Esophagus mucosa (tissue), 1 donor: ENCODE measurements at regions not wholly inside any gene's neighbourhood (a gene's known extent, or its start where the extent isn't known, plus 50 kb on each side); places are given as distances from the start of the nearest gene placed in this dataset.

Source experiments
- ATAC-seq: fragments of 200-7000 bp; cut with Tn5 transposase; one replicate; pipeline ENCODE4 v1.9.1; 2020
- donor health status: DM: yes; HTN: yes; CAD: no.

DNA sequence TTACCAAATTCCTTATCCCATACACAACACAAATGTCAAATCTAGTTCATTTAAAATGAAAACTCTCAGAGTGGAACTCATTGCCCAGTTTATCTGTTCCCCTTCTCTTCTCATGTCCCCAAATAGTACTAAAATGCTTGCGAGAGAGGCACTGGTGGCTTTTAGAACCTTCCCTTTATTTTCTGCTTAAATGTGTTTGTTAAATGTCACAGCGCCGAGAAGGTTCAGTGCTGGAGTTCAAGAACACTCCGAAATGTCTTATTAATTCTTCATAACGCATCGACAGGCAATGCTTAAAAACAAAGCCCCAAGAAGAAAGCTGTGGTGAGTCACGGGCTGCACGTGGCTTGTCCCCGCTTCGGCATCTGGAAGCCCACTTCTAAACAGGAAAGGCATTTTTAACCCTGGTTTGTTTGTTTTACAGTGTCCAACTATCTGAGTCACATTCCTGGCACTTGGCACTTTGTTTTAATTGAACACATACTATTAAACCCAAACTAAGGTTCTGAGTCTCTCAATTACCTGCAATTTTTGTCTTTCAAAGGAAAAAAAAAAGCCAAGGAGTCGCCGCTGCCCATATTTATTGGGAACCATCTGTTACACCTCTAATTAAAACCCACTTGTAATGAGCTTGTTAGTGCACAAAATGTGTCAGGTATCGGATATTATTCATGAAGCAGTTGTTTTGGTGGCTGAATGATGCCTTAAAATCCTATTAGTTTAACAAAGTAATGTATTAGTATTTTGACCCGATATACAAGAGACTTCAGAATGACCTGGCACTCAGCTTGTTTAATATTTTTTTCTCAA lies 49.9 kb upstream of the MGMT start:
- ATAC-seq, result no peak
